HFFc6 (cell line): ENCODE measurements at regions not wholly inside any gene's neighbourhood (a gene's known extent, or its start where the extent isn't known, plus 50 kb on each side); places are given as distances from the start of the nearest gene placed in this dataset.

Experiments
- DNase-seq: peaks from one replicate; pipeline ENCODE4 v3.0.0-alpha.2; 2018
- H3K27ac Mint-ChIP-seq: 2 replicates; pipeline ENCODE4 v1.8.0; 2020; ENCODE audit warnings: mild to moderate bottlenecking, mixed read lengths
- H3K27me3 Mint-ChIP-seq: 2 replicates; pipeline ENCODE4 v1.8.0; 2021; ENCODE audit warnings: mild to moderate bottlenecking, moderate library complexity, mixed read lengths; ENCODE audit not compliant: insufficient read depth
- H3K36me3 Mint-ChIP-seq: 2 replicates; pipeline ENCODE4 v1.8.0; 2021; ENCODE audit warnings: low read depth, mixed read lengths
- H3K4me1 Mint-ChIP-seq: 2 replicates; pipeline ENCODE4 v1.8.0; 2020; ENCODE audit warnings: low read depth, mixed read lengths
- H3K4me3 Mint-ChIP-seq: 2 replicates; pipeline ENCODE4 v1.8.0; 2020; ENCODE audit warnings: mild to moderate bottlenecking, moderate library complexity, mixed read lengths
- H3K9me3 Mint-ChIP-seq: 2 replicates; pipeline ENCODE4 v1.8.0; 2020; ENCODE audit warnings: mild to moderate bottlenecking, mixed read lengths
- TF ChIP-seq, protein P1 (sequence below): fragments of 200-600 bp; sonication (generic); IDR thresholded peaks from 2 replicates; pipeline ENCODE4 v1.5.0; 2021; ENCODE audit warnings: antibody characterized with exemption, mild to moderate bottlenecking

DNA sequence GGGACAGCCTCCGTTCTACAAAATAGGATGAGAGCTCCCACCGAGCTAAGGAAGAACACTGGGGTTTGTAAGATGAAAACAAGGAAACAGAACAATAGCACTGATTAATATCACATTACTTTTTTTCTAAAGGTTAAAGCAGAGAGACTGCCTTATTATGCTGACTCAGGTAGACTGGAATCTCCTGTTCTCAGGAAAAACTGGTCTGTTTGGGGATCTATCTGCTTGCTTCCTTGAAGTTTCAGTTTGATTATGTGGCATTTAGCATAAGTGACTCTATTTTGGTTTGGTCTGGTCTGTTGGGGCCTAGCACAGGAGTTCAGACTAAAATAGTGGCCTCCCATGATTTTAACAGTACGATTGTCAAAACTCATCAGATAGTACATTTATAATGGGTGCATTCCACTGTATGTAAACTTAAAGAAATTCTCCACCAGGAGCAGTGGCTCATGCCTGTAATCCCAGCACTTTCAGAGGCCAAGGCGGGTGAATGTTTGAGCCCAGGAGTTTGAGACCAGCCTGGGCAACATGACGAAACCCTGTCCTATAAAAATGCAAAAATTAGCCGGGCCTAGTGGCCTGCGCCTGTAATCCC is 64.1 kb upstream of the NDUFV2 start:
- Mint-ChIP-seq H3K36me3 (no peaks in the 10 kb centered on the region), H3K4me1 (peaks cover 23% of the 10 kb centered on the region), H3K9me3 (no peaks in the 10 kb centered on the region), H3K27me3 (no peaks in the 10 kb centered on the region), H3K27ac (peak overlapping the region; percentile 31), H3K4me3 (no peak overlapping the region)
- TF ChIP-seq, protein P1, sequence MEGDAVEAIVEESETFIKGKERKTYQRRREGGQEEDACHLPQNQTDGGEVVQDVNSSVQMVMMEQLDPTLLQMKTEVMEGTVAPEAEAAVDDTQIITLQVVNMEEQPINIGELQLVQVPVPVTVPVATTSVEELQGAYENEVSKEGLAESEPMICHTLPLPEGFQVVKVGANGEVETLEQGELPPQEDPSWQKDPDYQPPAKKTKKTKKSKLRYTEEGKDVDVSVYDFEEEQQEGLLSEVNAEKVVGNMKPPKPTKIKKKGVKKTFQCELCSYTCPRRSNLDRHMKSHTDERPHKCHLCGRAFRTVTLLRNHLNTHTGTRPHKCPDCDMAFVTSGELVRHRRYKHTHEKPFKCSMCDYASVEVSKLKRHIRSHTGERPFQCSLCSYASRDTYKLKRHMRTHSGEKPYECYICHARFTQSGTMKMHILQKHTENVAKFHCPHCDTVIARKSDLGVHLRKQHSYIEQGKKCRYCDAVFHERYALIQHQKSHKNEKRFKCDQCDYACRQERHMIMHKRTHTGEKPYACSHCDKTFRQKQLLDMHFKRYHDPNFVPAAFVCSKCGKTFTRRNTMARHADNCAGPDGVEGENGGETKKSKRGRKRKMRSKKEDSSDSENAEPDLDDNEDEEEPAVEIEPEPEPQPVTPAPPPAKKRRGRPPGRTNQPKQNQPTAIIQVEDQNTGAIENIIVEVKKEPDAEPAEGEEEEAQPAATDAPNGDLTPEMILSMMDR = no peak
- no peak for DNase-seq

- Mint-ChIP-seq H3K27ac (no peak overlapping the region), H3K4me3 (no peak overlapping the region), H3K4me1 (peaks cover 17% of the 10 kb centered on the region), H3K36me3 (no peaks in the 10 kb centered on the region), H3K9me3 (no peaks in the 10 kb centered on the region), H3K27me3 (no peaks in the 10 kb centered on the region; the same call in 1 of the 2 replicates)
- TF ChIP-seq, protein P1 = no peak
- no peak for DNase-seq
Observed at GRCh38 chr18:9039441-9040071, 62.9 kb upstream of the NDUFV2 start.

DNA sequence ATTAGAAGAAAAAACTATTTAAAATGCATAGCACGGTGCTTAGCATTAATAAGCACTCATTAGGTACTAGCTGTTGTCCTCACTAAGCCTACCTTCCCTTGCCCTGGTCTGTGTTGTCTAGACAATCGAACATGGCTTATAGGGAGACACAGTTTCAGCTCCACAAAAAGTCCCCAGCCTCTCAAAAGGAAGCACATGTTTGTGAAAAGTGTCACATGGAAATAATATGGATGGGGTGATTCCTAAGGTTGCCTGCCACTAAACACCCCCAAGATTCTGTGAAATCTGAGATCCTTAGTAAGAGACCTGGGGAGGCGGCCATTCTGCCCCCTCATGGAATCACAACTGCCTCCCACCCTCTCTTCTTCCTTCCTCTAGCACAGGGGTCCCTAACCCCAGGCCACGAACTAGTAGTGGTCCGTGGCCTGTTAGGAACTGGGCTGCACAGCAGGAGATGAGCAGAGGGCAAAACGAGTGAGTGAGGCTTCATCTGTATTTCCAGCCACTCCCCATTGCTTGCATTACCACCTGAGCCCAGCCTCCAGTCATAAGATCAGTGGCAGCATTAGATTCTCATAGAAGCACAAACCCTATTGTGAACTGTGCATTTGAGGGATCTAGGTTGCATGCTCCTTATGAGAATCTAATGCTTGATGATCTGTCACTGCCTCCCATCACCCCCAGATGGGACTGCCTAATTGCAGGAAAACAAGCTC is 59.6 kb upstream of the NDUFV2 start:
- Mint-ChIP-seq H3K27me3 (no peaks in the 10 kb centered on the region; the same call in 1 of the 2 replicates), H3K4me1 (peaks cover 13% of the 10 kb centered on the region), H3K4me3 (no peak overlapping the region), H3K9me3 (no peaks in the 10 kb centered on the region), H3K27ac (no peak overlapping the region), H3K36me3 (no peaks in the 10 kb centered on the region)
- no peak for DNase-seq
- TF ChIP-seq, protein P1 = no peak

DNA sequence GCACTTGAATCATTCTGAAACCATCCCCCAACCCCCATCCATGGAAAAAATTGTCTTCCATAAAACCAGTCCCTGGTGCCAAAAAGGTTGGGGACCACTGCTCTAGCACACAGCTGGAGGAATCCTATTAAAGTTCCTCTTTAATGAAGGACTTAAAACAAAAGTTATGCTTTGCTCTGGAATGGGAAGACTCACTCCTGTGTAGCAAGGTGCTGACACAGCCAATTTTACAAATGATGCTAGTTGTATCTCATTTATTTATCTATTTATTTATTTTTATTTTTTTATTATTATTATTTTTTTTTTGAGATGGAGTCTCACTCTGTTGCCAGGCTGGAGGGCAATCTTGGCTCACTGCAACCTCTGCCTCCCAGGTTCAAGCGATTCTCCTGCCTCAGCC is 58.9 kb upstream of the NDUFV2 start:
- Mint-ChIP-seq H3K4me3 (no peak overlapping the region), H3K27ac (no peak overlapping the region), H3K27me3 (no peaks in the 10 kb centered on the region; the same call in 1 of the 2 replicates), H3K9me3 (no peaks in the 10 kb centered on the region), H3K36me3 (peaks cover under 1% of the 10 kb centered on the region; the same call in 1 of the 2 replicates), H3K4me1 (peaks cover 8% of the 10 kb centered on the region)
- no peak for DNase-seq
- TF ChIP-seq, protein P1 = no peak

- TF ChIP-seq, protein P1 = no peak
- Mint-ChIP-seq H3K36me3 (peaks cover 34% of the 10 kb centered on the region), H3K4me3 (no peak overlapping the region), H3K4me1 (peaks cover 11% of the 10 kb centered on the region), H3K9me3 (peaks cover 36% of the 10 kb centered on the region), H3K27ac (no peak overlapping the region), H3K27me3 (no peaks in the 10 kb centered on the region; the same call in 1 of the 2 replicates)
- no peak for DNase-seq
Observed at GRCh38 chr18:9047715-9048114, 54.8 kb upstream of the NDUFV2 start.
